Inferior parietal cortex (tissue), 1 donor: ENCODE measurements at regions not wholly inside any gene's neighbourhood (a gene's known extent, or its start where the extent isn't known, plus 50 kb on each side); places are given as distances from the start of the nearest gene placed in this dataset.

Experiments
- DNase-seq: peaks from one replicate; pipeline ENCODE4 v3.0.0-alpha.2; 2016; ENCODE audit errors: extremely low spot score

GRCh38 chr2:239576784-239577685 lies 176.2 kb upstream of the HDAC4 start:
- DNase-seq: no peak

- no peak for DNase-seq
These were observed 175.2 kb upstream of the HDAC4 start for GRCh38 chr2:239575931-239576445.

GRCh38 chr2:239574434-239575156 lies 173.8 kb upstream of the HDAC4 start:
- no peak for DNase-seq

GRCh38 chr2:239574054-239574433 lies 173.2 kb upstream of the HDAC4 start:
- DNase-seq: no peak

- DNase-seq: no peak
These were observed 170.2 kb upstream of the HDAC4 start for GRCh38 chr2:239570971-239571520.

- no peak for DNase-seq
These were observed 169.6 kb upstream of the HDAC4 start for GRCh38 chr2:239570216-239570925.

- DNase-seq: peak; percentile 34
These were observed 168.7 kb upstream of the HDAC4 start for GRCh38 chr2:239569401-239570090.

- no peak for DNase-seq
These were observed 167.8 kb upstream of the HDAC4 start for GRCh38 chr2:239568601-239569000.

- no peak for DNase-seq
These were observed 167.0 kb upstream of the HDAC4 start for GRCh38 chr2:239567786-239568185.

GRCh38 chr2:239566995-239567568 lies 166.3 kb upstream of the HDAC4 start:
- DNase-seq: no peak

GRCh38 chr2:239566162-239566994 lies 165.6 kb upstream of the HDAC4 start:
- no peak for DNase-seq

- no peak for DNase-seq
These were observed 163.8 kb upstream of the HDAC4 start for GRCh38 chr2:239564587-239564986.

- DNase-seq: no peak
These were observed 162.7 kb upstream of the HDAC4 start for GRCh38 chr2:239563561-239563960.

- DNase-seq: no peak
These were observed 160.7 kb upstream of the HDAC4 start for GRCh38 chr2:239561446-239562001.

GRCh38 chr2:239559417-239560261 lies 158.8 kb upstream of the HDAC4 start:
- DNase-seq: no peak

GRCh38 chr2:239558661-239559060 lies 157.8 kb upstream of the HDAC4 start:
- no peak for DNase-seq

- DNase-seq: no peak
These were observed 156.7 kb upstream of the HDAC4 start for GRCh38 chr2:239557516-239557915.

- DNase-seq: no peak
These were observed 154.7 kb upstream of the HDAC4 start for GRCh38 chr2:239555571-239555905.
